D341Med (cell line): ENCODE measurements at regions not wholly inside any gene's neighbourhood (a gene's known extent, or its start where the extent isn't known, plus 50 kb on each side); places are given as distances from the start of the nearest gene placed in this dataset.
"Not testable (repeated sequence)": the region's sequence is repeated elsewhere in the genome, so short reads cannot be mapped to it uniquely, and the experiment has no call there.

Experiments used
- DNase-seq: peaks from one replicate; pipeline ENCODE4 v3.0.0; 2012; ENCODE audit warnings: low spot score

DNA sequence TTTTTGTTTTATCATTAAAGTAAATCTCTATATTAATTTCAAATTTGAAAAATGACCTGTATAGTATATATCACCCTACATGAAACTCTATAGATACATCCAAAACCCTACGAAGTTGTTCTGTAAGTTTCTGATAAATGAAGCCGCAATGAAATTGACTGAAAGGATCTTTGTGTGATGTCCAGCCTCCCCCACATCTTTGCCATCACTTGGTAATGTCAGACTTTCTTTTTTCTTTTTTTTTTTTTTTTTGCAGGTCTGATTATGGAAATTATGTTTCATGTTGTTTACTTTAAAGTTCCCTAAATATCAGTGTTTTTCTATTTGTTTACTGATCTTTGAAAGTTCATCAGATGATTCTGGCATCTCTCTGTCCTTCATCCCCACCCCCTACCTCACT lies 155.6 kb upstream of the CDH4 start:
- DNase-seq, result no peak

DNA sequence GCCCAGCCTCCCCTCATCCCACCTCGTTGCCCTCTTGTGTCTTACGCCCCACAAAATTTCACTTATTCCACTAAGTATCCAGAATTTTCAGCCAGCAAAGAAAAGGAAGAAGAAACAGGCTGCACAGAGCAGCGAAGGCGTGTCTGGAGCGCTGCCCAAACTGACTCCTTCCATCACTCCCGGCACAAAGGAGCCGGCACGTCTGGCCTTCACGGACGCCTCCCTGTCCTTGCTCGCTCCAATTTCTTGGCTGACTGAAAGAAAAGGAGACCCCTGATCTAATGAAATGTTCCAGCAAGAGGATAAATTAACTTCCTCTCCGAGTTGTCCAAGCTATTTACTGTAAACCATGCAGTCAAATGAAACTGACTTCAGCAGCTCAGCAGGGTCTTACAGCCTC lies 152.3 kb upstream of the CDH4 start:
- DNase-seq, result no peak

DNA sequence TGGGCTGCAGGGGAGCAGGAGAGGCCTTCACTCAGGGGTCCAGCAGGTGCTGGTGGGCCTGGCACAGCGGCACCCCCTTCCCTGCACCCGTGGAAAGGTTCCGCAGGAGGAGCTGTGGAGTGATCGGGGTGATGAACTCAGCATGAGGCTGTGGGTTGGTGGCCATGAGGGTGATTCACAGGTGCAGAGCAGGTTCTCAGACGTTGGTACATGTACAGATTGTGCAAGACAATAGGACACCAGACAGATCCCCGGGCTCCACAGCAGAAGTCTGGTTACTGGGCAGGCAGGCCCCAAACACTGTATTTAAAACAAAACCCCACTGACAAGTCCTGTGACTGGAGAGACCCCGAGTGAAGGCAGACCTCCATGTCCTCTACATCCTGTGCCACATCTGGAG lies 151.6 kb upstream of the CDH4 start:
- no peak for DNase-seq

DNA sequence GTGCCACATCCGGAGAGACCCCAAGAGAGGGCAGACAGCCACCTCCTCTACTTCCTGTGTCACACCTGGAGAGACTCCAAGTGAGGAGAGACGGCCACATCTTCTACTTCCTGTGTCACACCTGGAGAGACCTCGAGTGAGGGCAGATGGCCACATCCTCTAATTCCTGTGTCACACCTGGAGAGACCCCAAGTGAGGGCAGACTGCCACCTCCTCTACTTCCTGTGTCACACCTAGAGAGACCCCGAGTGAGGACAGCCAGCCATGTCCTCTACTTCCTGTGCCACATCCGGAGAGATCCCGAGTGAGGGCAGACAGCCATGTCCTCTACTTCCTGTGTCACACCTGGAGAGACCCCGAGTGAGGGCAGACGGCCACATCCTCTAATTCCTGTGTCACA lies 150.7 kb upstream of the CDH4 start:
- not testable (repeated sequence) for DNase-seq

DNA sequence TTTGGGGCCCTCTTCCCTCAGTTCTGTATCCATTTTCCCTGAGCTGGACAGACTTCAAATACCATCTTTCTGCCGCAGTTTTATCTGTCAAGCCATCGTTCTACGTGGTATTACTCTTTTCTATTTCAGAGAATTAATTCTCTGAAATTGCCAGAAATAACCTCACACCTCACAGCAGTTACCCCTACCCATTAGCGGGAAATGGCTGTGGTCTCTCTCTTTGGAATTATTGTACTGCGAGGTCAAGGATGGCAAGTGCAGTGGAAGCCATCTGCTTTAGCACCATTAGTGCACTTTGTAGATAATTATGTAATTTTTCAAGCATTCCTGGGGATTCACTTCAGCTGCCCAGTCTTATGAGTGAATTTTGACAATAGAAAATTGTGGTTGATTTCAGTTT lies 147.8 kb upstream of the CDH4 start:
- no peak for DNase-seq

DNA sequence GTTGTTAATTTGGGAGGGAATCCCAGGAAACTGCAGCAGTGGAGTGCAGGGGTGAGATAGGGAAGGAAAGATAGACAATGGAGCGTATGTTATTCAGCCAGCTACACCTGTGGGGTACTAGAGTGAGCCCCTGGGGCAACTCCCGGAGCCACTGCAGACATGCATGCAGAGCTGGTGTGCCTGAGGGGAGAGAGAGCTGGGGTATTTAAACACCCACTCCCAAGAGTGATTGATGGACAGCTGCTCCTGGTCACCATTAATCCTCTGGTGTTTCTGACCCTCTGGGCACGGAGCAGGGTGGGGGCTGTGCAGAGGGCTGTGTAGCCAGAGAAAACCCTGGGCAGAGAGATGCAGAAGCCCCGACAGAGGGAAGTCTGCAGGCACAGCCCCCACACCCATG lies 146.7 kb upstream of the CDH4 start:
- no peak for DNase-seq

DNA sequence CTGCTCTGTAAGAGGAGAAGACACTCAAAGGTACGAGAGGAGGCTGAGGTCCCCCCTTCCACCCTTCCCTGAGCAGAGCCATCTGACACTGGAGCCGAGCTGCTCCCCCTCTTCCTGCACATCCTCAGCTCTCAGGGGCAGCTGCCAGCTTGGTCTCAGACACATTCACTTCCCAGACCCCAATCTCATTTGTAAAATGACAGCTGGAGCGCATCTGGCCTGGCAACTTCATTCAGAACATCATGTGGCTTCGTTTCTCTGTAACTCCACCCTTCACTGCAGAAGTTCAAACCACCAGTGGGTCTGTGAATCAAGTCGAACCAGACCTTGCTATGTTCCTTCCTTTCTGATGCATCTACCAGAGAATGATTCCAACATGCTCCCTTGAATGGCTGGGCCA lies 145.6 kb upstream of the CDH4 start:
- no peak for DNase-seq

DNA sequence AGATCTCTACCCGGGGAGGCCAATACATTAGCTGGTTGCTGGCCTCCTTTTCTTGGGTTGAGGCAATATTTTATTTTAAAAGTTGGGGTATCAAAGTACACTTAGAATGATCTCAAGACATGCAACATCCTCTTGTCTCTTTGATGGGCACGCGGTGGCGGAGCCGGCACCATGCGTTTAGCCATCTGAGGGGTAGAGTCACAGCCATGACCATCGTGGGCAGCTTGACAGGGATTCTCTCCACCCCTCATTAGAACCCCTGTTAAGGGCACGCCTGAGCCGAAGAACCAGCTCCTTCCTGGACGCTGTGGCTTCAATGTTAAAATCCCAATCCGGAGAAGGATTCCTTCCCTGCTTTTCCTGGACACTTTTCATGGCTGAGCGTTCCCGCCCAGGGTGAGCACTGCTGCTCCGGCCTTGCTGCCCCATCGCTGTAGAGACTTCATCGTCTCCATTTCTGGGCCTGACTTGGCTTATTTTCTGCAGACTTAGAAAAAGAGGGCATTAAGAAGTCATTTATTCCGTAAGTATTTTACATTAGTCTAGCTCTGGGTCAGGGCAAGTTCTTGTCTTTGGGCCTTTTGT lies 142.7 kb upstream of the CDH4 start:
- DNase-seq, result no peak

DNA sequence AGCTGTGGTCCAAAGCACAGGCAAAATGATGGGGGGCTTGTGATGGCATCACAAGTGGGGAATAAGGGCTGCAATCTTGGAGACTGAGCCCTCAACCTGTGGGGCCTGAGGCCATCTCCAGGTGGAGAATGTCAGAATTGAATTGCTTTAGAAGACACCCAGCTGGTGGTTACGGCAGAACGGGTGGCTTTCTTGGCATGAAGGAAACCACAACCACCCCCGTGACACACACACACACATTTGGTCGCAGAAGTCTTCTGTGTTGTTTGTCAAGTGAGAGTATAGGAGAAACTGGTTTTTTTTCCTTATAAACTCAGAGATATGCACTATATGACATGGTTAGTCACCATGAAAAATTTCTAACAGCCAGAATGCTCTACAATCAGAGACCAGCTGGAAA lies 139.5 kb upstream of the CDH4 start:
- DNase-seq, result no peak

DNA sequence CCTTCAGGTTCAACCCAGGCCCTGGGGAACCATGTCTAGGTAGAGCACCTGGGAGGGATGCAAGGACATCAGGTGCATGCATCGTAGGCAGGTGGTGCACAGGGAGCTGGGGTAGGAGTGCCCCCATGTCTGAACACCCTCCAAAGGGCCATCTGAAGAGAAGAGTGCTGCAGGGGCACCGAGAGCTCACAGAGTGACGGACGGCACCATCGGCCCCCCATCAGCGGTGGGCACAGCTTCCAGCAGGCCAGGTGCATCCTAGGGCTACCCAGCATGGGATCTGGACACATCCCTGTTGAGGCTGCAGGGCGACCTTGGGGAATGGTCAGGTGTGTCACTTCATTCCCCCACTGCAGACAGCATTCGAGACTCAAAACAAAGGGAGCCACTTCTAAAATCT lies 138.3 kb upstream of the CDH4 start:
- no peak for DNase-seq

DNA sequence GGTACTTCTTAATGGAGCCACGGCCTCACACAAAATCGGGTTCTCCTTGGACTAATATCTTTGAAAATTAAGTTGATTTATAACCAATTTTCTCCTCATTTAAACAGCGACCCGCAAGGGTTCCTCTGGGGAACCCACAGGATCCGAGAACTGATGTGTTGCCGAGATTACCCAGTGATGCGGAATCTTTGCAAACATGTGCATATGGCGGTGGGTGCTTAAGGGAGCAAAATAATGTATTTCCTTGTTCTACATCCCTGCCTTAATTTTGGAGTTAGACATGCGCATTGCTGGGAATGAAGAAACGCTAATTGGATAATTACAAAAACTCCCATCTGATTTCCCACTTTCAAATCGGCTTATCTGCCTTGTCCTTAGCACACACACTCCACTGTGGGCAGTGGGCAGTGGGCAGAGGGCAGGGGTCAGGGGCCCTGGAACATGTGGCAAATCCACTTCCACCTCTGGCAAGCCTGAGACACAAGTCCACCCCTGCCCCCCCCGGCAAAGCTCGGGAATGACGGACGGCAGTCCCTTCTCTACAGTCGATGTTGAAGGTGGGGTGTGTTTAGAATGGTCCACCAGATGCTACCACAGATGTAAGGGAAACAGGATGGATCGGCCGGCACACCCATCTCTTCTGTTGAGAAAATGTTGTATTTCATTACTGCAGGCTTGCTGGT lies 137.4 kb upstream of the CDH4 start:
- DNase-seq, result no peak

DNA sequence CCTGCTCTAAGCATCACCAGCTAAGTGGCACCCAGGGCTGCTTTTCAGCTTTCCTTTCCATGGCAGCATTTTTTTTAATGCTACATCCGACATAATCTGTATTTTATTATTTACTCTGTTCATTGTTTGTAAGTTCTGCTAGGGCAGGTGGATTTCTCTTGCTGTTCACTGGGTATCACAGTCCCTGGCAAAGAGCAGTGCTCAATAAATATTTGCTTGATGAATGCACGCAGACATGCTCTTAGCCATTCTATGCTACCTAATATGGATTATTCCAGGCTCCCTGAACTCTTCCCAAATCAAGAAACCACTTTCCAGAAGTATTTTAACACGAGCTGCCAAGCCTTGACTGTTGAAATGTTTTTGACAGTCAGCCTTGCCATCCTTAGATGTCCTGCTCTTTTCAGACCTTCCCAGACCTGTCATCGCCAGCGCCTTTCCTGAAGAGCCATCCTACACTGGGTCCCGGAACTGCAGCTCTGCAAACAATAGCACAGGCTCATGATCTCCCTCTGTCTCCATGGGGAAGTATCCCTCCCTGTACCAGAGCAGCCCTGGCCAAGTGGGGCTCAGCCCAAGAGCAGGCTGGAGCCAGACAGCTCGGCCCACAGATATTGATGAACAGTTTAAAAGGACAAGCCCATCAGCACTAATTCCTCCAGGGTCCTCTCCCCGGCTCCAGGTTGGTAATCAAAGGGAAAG lies 136.5 kb upstream of the CDH4 start:
- DNase-seq, result no peak

DNA sequence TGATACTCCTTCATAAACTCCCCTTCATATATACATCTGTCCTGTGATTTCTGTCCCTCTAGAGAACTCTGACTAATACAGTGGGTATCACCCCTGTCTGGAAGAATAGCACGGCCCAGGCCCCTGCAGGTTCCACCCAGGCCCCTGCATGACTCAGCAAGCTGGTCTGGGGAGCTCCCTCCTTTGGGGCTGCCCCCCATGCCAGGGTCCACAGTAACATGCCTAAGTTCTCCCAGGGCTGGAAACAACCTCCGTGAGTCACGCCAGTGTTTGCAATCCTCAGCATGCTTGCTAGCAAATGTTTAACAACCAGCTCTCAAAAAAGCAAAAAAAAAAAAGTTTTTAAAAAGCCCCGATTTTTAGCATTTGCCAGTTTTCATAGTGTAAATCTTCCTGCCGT lies 134.3 kb upstream of the CDH4 start:
- no peak for DNase-seq

DNA sequence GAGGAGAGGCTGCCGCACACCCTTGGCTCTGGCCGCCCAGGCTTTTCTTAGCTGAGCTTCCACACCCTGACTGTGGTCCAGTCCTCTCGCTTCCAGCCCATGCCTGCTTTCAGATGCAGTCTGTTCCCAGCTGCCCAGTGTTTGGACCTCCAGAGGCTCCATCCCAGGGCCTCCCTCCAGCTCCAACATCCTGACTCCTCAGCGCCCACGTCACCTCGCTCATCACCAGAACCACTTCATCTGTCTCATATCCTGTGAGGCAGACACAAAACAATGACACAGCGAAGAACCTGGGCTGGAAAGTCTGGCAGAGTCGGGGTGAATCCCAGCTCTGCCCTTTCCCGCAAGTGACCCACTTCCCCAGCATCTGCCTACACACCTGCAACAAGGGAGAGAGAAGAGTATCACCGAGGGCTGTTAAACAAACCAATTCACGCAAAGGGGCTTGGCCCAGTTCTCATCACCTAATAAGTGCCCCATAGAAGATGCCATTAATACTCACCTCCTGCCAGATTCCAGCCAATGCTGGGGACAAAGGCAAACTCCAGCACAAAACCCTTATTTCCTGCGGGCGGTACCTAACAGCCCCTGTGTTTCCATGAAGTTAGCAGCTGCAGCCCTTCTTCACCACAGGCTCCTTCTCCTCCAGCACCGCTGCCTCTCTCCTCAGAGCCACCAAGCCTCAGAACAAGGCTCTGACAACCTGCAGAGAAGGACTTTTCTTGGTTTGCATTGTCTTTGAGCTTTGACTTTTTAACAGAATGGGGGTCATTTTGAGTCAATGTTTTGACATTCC lies 133.4 kb upstream of the CDH4 start:
- DNase-seq, result no peak

DNA sequence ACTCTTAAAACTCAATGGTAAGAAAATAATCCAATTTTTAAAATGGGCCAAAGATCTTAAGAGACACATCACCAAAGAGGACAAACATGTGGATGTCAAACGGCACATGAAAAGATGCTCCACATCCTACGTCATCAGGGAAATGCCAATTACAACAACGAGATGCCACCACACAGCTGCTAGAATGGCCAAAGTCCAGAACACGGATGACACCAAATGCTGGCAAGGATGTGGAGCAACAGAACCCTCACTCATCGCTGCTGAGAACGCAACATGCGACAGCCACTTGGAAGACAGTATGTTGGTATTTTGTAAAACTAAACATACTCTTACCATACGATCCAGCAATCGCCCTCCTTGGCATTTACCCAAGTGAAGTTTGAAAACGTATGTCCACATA lies 132.8 kb upstream of the CDH4 start:
- DNase-seq, result no peak

DNA sequence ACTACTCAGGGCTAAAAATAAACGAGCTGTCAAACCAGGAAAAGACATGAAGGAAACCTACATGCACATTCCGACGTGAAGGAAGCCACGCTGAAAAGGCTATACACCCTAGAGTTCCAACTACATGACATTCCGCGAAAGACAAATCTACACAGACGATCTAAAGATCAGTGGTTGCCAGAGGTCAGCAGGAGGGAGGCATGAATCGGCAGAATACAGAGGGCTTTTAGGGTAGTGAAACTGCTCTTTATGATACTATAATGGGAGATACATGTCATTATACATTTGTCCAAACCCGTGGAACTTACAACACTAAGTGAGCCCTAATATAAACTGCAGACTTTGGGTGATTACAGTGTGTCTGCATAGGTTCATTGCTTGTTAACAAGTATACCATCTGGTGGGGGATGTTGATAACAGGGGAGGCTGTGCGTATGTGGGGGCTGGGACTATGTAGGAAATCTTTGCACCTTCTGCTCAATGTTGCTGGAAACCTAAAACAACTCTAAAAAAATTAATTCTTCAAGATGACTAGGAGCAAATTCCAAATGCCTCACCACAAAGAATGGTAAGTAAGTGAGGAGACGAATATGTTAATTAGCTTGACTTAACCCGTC lies 132.2 kb upstream of the CDH4 start:
- no peak for DNase-seq

DNA sequence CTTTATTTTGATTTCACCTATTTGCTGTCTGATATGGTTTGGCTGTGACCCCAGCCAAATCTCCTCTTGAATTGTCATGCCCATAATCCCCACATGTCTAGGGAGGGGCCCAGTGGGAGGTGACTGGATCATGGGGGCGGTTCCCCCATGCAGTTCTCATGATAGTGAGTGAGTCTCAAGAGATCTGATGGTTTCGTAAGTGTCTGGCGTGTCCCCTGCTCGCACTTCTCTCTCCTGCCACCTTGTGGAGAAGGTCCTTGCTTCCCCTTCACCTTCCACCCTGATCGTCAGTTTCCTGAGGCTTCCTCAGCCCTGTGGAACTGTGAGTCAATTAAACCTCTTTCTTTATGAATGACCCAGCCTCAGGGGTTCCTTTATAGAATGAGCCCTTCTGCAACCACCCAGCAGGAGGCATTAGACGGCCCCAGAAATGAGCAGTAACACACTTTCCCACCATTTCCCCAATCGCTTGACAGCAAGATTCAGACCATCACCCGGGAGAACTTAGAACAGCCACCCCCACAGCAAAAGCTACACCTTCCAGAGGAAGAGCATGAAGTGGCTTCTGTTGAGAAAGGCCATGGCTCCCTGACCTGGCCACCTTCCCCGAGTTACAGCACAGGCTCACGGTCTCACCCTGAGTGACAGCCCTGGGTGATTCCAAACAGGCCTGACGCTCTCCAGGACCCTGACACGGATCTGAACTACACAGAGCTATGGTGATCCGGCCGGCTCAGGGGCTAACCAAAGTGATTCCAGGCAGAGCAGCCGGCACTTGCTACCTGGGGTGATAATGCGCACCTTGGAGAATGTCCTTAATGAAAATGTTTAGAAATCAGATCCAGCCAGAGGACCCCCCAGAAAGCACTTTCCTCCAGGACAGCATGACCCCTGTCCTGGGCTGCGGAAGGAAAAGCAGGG lies 131.2 kb upstream of the CDH4 start:
- DNase-seq, result no peak

DNA sequence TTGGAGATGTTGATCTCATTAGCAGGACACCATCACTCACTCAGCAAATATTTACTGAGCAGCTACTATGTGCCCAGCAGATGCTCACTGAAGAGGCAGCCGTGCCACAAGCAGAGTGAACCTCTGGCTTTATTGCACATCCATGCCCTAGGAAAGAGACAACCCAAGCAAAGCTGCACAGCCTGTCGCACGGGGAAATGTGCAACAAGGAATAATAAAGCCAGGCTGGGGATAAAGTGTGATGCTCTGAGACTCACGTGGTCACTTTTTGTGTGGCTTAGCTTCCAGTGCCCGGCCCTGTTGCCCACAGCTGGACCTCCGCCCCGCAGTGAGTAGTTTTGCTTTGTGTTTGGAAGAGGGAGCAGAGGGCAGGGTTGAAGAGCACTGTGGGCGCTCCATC lies 130.4 kb upstream of the CDH4 start:
- no peak for DNase-seq

DNA sequence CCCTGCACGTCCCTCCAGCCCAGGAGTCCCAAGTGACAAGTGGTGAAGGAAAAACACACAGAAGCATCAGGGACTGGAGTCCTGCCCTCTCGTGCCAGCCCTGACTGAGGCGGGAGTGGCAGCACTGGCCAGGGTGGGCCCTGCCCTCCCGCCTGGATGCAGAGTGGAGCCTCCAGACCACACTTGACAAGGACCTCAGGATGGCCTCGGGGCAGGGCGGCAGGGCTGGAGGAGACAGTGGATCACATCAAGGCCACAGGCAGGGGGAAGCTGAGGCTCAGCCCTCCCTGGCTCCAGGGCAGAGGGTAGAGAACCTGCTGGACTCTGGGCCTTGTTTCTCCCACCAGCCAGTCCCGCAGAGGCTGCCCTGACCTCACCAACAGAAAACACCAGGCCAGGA lies 128.8 kb upstream of the CDH4 start:
- DNase-seq, result no peak

DNA sequence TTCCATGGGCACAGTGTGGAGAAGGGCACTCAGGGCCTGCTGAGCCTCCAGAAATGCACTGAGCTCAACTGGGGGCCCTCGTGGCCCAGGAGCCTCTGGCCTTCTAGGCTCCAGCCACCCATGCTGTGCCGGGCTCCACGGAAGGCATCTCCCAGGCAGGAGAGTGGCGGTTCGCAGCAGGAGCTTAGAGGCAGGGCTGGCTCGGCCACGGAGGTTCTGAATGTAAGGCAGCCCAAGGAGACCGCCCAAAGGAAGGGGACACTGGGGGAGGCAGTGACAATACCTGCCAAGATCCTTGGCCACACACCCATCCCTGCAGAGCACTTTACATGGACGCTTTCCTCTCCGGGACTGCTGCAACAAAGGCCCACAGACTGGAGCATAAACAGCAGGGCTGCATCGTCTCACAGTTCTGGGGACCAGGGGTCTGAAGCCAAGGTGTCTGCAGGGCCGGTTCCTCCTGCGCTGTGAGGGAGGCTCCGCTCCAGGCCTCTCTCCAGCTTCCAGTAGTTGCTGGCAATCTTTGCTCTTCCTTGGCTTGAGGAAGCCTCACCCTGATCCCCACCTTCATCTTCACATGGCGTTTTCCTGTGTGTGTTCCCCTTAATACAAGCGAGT lies 128.2 kb upstream of the CDH4 start:
- no peak for DNase-seq

DNA sequence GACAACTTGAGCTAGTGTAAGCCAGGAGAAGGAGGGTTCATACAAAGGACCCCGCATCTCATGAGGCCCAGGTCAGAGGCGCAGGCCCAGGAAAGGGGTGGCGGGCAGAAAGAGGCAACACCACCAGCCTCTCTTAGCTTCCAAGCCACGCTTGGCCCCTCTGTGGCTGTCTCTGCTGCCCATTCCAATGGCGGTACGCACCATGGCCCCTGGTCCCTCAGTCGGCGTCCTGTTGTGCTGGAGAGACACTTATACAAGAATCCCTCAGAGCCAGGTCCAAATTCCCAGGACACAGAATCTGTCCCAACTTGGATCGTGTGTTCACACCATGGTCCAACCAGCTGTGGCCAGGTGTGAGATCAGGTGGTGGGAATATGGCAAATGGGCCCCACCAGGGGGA lies 127.0 kb upstream of the CDH4 start:
- no peak for DNase-seq
